COLO668 (cell line): ENCODE measurements at regions not wholly inside any gene's neighbourhood (a gene's known extent, or its start where the extent isn't known, plus 50 kb on each side); places are given as distances from the start of the nearest gene placed in this dataset.

Experiments used
- DNase-seq: peaks from one replicate; lab custom pipeline; 2025; ENCODE audit not compliant: unreplicated experiment; lab: John Stamatoyannopoulos, UW

- DNase-seq: no peak
These were observed 65.2 kb upstream of the FZD7 start for GRCh38 chr2:201968476-201968875.

- DNase-seq: no peak
These were observed 64.3 kb upstream of the FZD7 start for GRCh38 chr2:201969241-201969937.

- DNase-seq: no peak
These were observed 63.5 kb upstream of the FZD7 start for GRCh38 chr2:201969938-201970785.

GRCh38 chr2:201970786-201971108 is 62.9 kb upstream of the FZD7 start:
- no peak for DNase-seq

- DNase-seq: no peak
These were observed 62.0 kb upstream of the FZD7 start for GRCh38 chr2:201971531-201972228.

- DNase-seq: no peak
These were observed 60.9 kb upstream of the FZD7 start for GRCh38 chr2:201972621-201973255.

GRCh38 chr2:201973305-201973928 is 60.2 kb upstream of the FZD7 start:
- DNase-seq: no peak

- DNase-seq: no peak
These were observed 59.2 kb upstream of the FZD7 start for GRCh38 chr2:201974171-201975100.

GRCh38 chr2:201975434-201975833 is 58.2 kb upstream of the FZD7 start:
- DNase-seq: no peak

- no peak for DNase-seq
These were observed 57.6 kb upstream of the FZD7 start for GRCh38 chr2:201975964-201976612.

- no peak for DNase-seq
These were observed 56.0 kb upstream of the FZD7 start for GRCh38 chr2:201977651-201978050.

DNA sequence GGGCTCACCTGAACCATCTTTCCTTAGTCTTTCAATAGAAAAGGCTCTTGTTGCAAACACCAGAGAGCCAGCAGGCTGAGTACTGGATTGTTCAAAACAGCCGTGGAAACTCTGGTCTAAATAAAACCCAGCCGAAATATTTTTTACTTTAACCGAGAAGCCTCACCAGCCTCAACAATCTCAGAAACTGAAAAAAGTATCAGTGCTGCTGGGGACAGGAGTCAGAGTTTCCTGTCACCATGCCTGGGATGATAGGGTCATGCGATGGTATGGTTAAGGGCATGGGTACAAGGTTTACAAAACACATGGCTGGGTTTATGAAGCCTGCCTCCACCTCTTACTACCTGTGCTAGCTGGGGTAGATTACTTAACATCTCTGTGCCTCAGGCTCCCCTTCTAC is 55.3 kb upstream of the FZD7 start:
- no peak for DNase-seq

DNA sequence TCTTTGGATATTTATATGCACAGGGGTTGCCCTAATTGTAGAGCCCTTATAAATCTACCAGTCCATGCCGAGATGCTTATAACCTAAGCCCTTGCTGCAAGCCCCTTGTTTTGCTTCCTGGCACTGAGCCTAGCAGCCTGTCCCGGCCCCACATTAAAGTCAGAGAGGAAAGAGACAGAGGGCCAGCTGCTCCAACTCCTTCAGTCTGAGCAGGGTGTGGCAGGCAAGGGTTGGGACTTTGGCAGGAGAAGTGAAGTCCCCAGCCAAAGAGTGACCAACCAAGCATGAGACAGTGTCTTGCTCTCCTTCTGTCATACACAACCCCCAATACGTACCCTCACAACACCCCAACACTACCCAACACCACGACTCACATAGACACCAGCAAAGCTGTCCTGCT is 54.7 kb upstream of the FZD7 start:
- no peak for DNase-seq

DNA sequence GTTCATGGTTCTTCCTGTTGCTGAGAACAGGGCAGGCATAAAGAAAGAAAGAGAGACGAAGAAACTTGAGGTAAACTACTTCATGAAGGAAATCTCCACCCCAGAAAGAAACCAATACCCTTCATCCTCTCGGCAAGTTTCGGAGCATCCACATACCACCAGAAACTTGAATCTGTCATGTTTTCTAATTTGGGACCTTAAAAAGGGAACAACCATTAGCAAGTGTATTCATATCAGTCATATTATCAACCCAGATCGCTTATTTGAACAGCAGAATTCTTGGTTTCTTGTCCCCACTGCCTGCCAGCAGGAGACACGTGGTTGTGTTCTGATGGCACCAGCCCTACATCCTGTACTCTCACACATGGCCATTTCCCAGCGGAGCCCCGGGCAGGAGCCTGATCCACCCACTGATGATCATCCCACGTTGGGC is 53.2 kb upstream of the FZD7 start:
- DNase-seq: no peak

GRCh38 chr2:201980946-201981345 is 52.7 kb upstream of the FZD7 start:
- DNase-seq: no peak

DNA sequence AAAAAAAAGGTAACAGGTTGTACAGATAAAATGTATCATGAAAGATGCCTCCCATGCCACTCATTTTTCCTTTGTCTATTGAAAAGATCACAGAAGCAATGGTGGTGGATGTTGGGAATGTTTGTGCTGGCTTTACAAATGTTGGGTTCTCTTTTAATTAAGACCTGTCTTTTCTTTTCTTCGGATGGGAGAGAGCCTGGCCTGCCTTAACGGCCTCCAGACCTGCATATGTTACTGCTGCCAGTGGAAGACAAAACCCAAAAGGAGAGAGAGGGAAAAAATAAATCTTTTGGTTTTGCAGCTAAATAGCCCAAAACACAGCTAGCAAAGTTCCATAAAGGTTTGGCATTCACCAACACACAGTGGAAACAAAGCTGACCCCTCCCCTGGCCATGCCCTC is 50.5 kb upstream of the FZD7 start:
- DNase-seq: no peak

DNA sequence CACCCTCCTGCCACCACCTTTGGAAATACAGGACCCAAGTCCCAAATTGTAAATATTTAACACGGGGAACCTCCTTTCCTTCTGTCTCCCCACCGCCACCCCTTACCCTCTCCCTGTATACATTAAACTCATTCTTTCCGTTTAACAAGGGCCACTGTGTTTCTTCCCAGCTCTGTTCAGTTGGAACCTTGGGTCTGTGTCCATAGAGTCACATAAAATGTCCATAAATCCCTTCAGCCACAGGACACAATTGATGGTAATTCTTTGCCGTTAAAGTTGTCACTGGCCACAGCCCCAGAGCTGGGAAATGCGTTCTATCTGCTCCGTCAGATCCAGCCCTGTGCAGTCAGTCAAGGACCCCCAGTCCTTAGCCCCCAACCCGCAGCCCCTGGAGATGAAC is 49.9 kb upstream of the FZD7 start:
- no peak for DNase-seq
